Hepatocyte (in vitro differentiated cells): ENCODE measurements at regions not wholly inside any gene's neighbourhood (a gene's known extent, or its start where the extent isn't known, plus 50 kb on each side); places are given as distances from the start of the nearest gene placed in this dataset.

Experiments
- DNase-seq: peaks from one replicate; pipeline ENCODE4 v3.0.0-alpha.2; 2016; ENCODE audit warnings: low spot score
- H2AFZ ChIP-seq: fragments of 200-600 bp; sonication (generic); 2 replicates; pipeline ENCODE4 v1.6.0; 2016; ENCODE audit warnings: antibody characterized with exemption, mild to moderate bottlenecking
- H3K27ac ChIP-seq: fragments of 200-600 bp; sonication (generic); 2 replicates; pipeline ENCODE4 v1.5.1; 2016; ENCODE audit warnings: mild to moderate bottlenecking
- H3K27me3 ChIP-seq: fragments of 200-600 bp; sonication (generic); 2 replicates; pipeline ENCODE4 v1.6.1; 2016
- H3K36me3 ChIP-seq: fragments of 200-600 bp; sonication (generic); replicated peaks from 2 replicates; pipeline ENCODE4 v1.5.1; 2016; ENCODE audit warnings: low read depth; ENCODE audit not compliant: insufficient read depth
- H3K4me1 ChIP-seq: fragments of 200-600 bp; sonication (generic); 2 replicates; pipeline ENCODE4 v1.5.1; 2016; ENCODE audit warnings: mild to moderate bottlenecking, moderate library complexity; ENCODE audit not compliant: insufficient read depth
- H3K4me2 ChIP-seq: fragments of 200-600 bp; sonication (generic); 2 replicates; pipeline ENCODE4 v1.6.0; 2016
- H3K4me3 ChIP-seq: fragments of 200-600 bp; sonication (generic); 2 replicates; pipeline ENCODE4 v1.5.1; 2016; ENCODE audit warnings: mild to moderate bottlenecking
- H3K79me2 ChIP-seq: fragments of 200-600 bp; sonication (generic); 2 replicates; pipeline ENCODE4 v1.6.0; 2017; ENCODE audit warnings: mild to moderate bottlenecking
- H3K9me2 ChIP-seq: fragments of 200-600 bp; sonication (generic); replicated peaks from 2 replicates; pipeline ENCODE4 v1.6.0; 2017; ENCODE audit warnings: mild to moderate bottlenecking; ENCODE audit not compliant: insufficient read depth
- H3K9me3 ChIP-seq: fragments of 200-600 bp; sonication (generic); 2 replicates; pipeline ENCODE4 v1.5.1; 2016; ENCODE audit warnings: low read depth, mild to moderate bottlenecking
- H4K20me1 ChIP-seq: fragments of 200-600 bp; sonication (generic); 2 replicates; pipeline ENCODE4 v1.6.0; 2016; ENCODE audit warnings: mild to moderate bottlenecking; ENCODE audit not compliant: insufficient read depth, poor library complexity, severe bottlenecking
- EZH2 ChIP-seq: fragments of 200-600 bp; sonication (generic); IDR thresholded peaks from 2 replicates; pipeline ENCODE4 v1.6.1; 2016; ENCODE audit warnings: antibody characterized with exemption, mild to moderate bottlenecking, borderline replicate concordance
- EZH2phosphoT487 ChIP-seq: fragments of 200-600 bp; sonication (generic); IDR thresholded peaks from one replicate; pipeline ENCODE4 v1.6.1; 2018; ENCODE audit warnings: antibody characterized with exemption, mild to moderate bottlenecking, low read depth, moderate library complexity; ENCODE audit not compliant: unreplicated experiment, severe bottlenecking
- WGBS: methylation state at CpG from one replicate; pipeline ENCODE4 v1.1.6; 2016; ENCODE audit warnings: low lambda C conversion rate; ENCODE audit errors: missing lambda C conversion rate; 5-methylcytosine and 5-hydroxymethylcytosine counted together
- TF ChIP-seq, protein P1 (sequence below): fragments of 200-600 bp; sonication (generic); IDR thresholded peaks from 2 replicates; pipeline ENCODE4 v1.5.1; 2016; ENCODE audit warnings: antibody characterized with exemption, mild to moderate bottlenecking; ENCODE audit not compliant: poor library complexity

GRCh38 chr5:29879401-29879800, 1314.1 kb upstream of the CDH6 start:
- H3K9me3 ChIP-seq = no peaks in the 10 kb centered on the region
- H3K27ac ChIP-seq = no peak overlapping the region
- 74% methylated on average over 6 of the region's 6 CpGs for WGBS
- no peak for DNase-seq
- H3K4me2 ChIP-seq = no peak overlapping the region
- H3K4me1 ChIP-seq = no peaks in the 10 kb centered on the region
- H4K20me1 ChIP-seq = no peaks in the 10 kb centered on the region
- TF ChIP-seq, protein P1, sequence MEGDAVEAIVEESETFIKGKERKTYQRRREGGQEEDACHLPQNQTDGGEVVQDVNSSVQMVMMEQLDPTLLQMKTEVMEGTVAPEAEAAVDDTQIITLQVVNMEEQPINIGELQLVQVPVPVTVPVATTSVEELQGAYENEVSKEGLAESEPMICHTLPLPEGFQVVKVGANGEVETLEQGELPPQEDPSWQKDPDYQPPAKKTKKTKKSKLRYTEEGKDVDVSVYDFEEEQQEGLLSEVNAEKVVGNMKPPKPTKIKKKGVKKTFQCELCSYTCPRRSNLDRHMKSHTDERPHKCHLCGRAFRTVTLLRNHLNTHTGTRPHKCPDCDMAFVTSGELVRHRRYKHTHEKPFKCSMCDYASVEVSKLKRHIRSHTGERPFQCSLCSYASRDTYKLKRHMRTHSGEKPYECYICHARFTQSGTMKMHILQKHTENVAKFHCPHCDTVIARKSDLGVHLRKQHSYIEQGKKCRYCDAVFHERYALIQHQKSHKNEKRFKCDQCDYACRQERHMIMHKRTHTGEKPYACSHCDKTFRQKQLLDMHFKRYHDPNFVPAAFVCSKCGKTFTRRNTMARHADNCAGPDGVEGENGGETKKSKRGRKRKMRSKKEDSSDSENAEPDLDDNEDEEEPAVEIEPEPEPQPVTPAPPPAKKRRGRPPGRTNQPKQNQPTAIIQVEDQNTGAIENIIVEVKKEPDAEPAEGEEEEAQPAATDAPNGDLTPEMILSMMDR = no peak
- TF ChIP-seq EZH2 = no peak
- no peak for TF ChIP-seq EZH2phosphoT487
- no peaks in the 10 kb centered on the region for H3K9me2 ChIP-seq
- no peak overlapping the region for H2AFZ ChIP-seq
- H3K27me3 ChIP-seq = no peaks in the 10 kb centered on the region
- H3K36me3 ChIP-seq = no peaks in the 10 kb centered on the region
- H3K79me2 ChIP-seq = no peaks in the 10 kb centered on the region
- H3K4me3 ChIP-seq = no peak overlapping the region

DNA sequence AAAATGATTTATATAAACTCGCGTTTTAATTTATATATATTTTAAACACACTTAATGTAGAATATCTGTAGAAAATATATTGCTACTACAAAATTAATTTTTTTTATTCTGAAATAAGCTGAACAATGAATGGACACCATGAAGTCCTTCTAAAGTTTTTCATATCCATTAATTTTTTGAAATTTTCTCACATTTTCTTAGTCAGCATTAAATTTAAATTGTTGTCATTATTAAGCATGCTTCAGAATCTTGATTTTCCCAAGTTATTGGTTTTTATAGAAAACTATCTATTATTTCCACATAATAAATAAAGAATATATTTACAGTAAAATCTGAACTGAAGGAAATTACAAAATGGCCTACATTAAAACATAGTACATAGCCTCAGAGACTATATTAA, 1314.9 kb upstream of the CDH6 start:
- no peaks in the 10 kb centered on the region for H3K27me3 ChIP-seq
- H3K4me3 ChIP-seq = no peak overlapping the region
- no peaks in the 10 kb centered on the region for H3K79me2 ChIP-seq
- H3K9me2 ChIP-seq = no peaks in the 10 kb centered on the region
- H3K4me1 ChIP-seq = no peaks in the 10 kb centered on the region
- H3K36me3 ChIP-seq = no peaks in the 10 kb centered on the region
- no peak overlapping the region for H2AFZ ChIP-seq
- H3K9me3 ChIP-seq = no peaks in the 10 kb centered on the region
- no peak for DNase-seq
- H3K27ac ChIP-seq = no peak overlapping the region
- no peak for TF ChIP-seq EZH2
- TF ChIP-seq, protein P1 = no peak
- TF ChIP-seq EZH2phosphoT487 = no peak
- H3K4me2 ChIP-seq = no peak overlapping the region
- WGBS = 99% methylated on average over 2 of the region's 2 CpGs
- no peaks in the 10 kb centered on the region for H4K20me1 ChIP-seq

GRCh38 chr5:29867155-29867554, 1326.3 kb upstream of the CDH6 start:
- Histone ChIP-seq H2AFZ (no peak overlapping the region), H3K27ac (no peak overlapping the region), H3K79me2 (no peaks in the 10 kb centered on the region), H3K4me1 (no peaks in the 10 kb centered on the region), H3K9me2 (no peaks in the 10 kb centered on the region), H4K20me1 (no peaks in the 10 kb centered on the region), H3K9me3 (no peaks in the 10 kb centered on the region), H3K36me3 (no peaks in the 10 kb centered on the region), H3K4me3 (no peak overlapping the region), H3K27me3 (no peaks in the 10 kb centered on the region), H3K4me2 (no peak overlapping the region)
- 89% methylated on average over 2 of the region's 2 CpGs for WGBS
- DNase-seq = no peak
- TF ChIP-seq, protein P1 = no peak
- TF ChIP-seq EZH2 = no peak
- no peak for TF ChIP-seq EZH2phosphoT487

GRCh38 chr5:29853711-29854220, 1339.7 kb upstream of the CDH6 start:
- H3K4me2 ChIP-seq = no peak overlapping the region
- no peak overlapping the region for H3K4me3 ChIP-seq
- DNase-seq = no peak
- H2AFZ ChIP-seq = no peak overlapping the region
- TF ChIP-seq, protein P1 = no peak
- TF ChIP-seq EZH2phosphoT487 = no peak
- H4K20me1 ChIP-seq = no peaks in the 10 kb centered on the region
- H3K4me1 ChIP-seq = no peaks in the 10 kb centered on the region
- WGBS = 33% methylated on average over 2 of the region's 2 CpGs
- no peaks in the 10 kb centered on the region for H3K9me2 ChIP-seq
- no peaks in the 10 kb centered on the region for H3K36me3 ChIP-seq
- no peaks in the 10 kb centered on the region for H3K27me3 ChIP-seq
- H3K79me2 ChIP-seq = no peaks in the 10 kb centered on the region
- H3K27ac ChIP-seq = no peak overlapping the region
- H3K9me3 ChIP-seq = no peaks in the 10 kb centered on the region
